Body of pancreas (tissue), 4 donors: ENCODE measurements at regions not wholly inside any gene's neighbourhood (a gene's known extent, or its start where the extent isn't known, plus 50 kb on each side); places are given as distances from the start of the nearest gene placed in this dataset.

Experiments used
- ATAC-seq: fragments of 150-250 bp; one replicate; pipeline ENCODE4 v1.9.1; 2016
- DNase-seq, 4 donors: peaks; one replicate each; pipeline ENCODE4 v3.0.0-alpha.2; 2019
- H3K27ac ChIP-seq, 4 donors: fragments of 200-600 bp; sonication (generic); 1 replicate in 3 of 4; 2 replicates in 1 of 4; pipeline versions ENCODE4 v1.5.1 to v1.6.1; 2016 to 2019; ENCODE audit warnings: mild to moderate bottlenecking in 1 of 4, mixed read lengths in 1 of 4, moderate library complexity in 1 of 4
- H3K27me3 ChIP-seq, 2 donors: fragments of 200-600 bp; sonication (generic); one replicate each; pipeline ENCODE4 v1.6.0; 2016; ENCODE audit warnings: mild to moderate bottlenecking in 1 of 2
- H3K36me3 ChIP-seq, 2 donors: fragments of 200-600 bp; sonication (generic); replicated peaks in 1 of 2; 2 replicates each; pipeline ENCODE4 v1.5.1; 2016; ENCODE audit warnings: low read depth in 2 of 2; ENCODE audit not compliant: insufficient read depth in 1 of 2
- H3K4me1 ChIP-seq: fragments of 200-600 bp; sonication (generic); one replicate; pipeline ENCODE4 v1.6.0; 2016
- H3K4me3 ChIP-seq, 2 donors: fragments of 200-600 bp; sonication (generic); 1 replicate in 1 of 2; 2 replicates in 1 of 2; pipeline ENCODE4 v1.5.1; 2016 to 2019
- H3K9me3 ChIP-seq, 3 donors: fragments of 200-600 bp; sonication (generic); 1 replicate in 2 of 3; 2 replicates in 1 of 3; pipeline ENCODE4 v1.5.1; 2016
- CTCF ChIP-seq, 7 experiments: fragments of 450-650 bp in 4 of 7; fragments of 200-600 bp in 3 of 7; sonication (generic) in 3 of 7; IDR thresholded peaks; one replicate each; pipeline ENCODE4 v1.5.1; 2016 to 2019; ENCODE audit warnings: antibody characterized with exemption in 7 of 7
- POLR2A ChIP-seq, 3 donors: fragments of 450-650 bp; IDR thresholded peaks; one replicate each; pipeline ENCODE4 v1.6.1; 2016; ENCODE audit warnings: antibody characterized with exemption in 3 of 3, mild to moderate bottlenecking in 2 of 3
- WGBS, 2 donors: methylation state at CpG; one replicate each; pipeline ENCODE4 v1.1.5; 2017; 5-methylcytosine and 5-hydroxymethylcytosine counted together
- intact Hi-C: fragments of 100-400 bp; cut with DNase I; formaldehyde crosslinking; loops from one replicate; pipeline ENCODE4 v1.15.1; 2023

DNA sequence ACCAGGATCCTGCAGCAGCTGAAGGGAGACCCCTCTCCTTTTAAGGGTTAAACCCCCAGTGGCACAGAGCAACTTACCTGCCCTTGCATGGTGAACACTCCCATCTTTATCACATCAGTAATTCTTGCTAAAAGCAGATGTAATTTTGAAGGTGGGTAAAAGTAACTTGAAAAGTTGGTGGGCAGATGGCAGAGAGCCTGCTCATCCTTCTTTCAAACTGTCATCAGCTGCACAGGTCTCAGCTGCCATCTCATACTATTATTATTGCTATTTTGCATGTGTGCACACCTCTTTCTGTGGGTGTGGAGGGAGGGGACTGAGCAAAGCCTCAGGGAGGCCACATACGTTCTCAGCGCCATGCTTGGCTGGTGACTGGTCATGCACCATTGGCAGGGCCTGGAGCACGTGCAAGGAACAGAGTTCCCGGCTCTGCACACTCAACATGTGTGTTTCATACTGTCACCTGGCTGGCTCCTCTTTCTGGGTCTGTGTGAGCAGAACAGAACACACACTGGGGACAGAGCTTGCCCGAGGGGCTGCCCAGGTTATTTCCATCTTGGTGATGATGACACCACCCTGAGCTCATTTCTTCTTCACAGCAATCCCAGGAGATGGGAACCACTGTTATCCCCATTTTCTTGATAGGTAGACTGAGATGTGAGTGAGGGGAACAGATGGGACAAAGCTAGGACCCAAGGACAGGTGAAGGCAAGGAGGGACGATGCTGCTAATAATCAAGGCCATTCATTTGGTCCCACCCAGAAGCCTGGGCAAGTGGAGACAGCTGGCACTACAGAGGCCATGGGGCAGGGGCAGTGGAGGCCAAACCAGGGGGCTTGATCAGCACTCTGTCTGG, 95.8 kb upstream of the KLF13 start:
- Histone ChIP-seq H3K4me3 (no peak overlapping the region), H3K9me3 (no peaks in the 10 kb centered on the region), H3K27me3 (no peaks in the 10 kb centered on the region), H3K27ac (no peak overlapping the region), H3K4me1 (peaks cover 11% of the 10 kb centered on the region), H3K36me3 (no peaks in the 10 kb centered on the region)
- DNase-seq, result no peak
- ATAC-seq, result no peak
- WGBS, 2 donors, result 87 to 88% methylated on average over 5 of the region's 6 CpGs
- intact Hi-C loops, result no loop called here
- TF ChIP-seq CTCF (IDR thresholded peaks at IDR 0.05) (no peak), POLR2A (IDR thresholded peaks at IDR 0.05) (no peak)

DNA sequence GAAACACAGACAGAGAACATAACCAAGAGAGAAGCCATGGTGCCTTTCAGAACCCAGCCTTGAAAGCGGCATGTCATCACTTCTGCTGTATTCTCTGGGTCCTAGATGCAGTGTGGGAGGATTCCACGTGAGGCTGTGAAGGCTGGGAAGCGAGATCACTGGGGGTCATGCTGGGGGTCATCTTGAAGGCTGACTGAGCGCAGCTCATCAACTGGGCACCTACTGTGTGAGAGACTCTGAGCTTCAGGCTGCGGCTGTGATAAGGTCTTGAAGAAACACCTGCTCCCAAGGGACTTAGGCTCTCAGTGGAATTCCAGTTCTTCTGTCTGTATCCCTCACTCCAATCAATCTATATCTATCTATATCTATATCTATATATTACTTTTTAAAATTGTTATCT, 91.8 kb upstream of the KLF13 start:
- no peaks in the 10 kb centered on the region for H3K36me3 ChIP-seq
- ATAC-seq (no peak), DNase-seq (no peak)
- TF ChIP-seq POLR2A (IDR thresholded peaks at IDR 0.05) (no peak), CTCF (IDR thresholded peaks at IDR 0.05) (no peak)
- intact Hi-C loops, result no loop called here
- peaks cover 19% of the 10 kb centered on the region for H3K4me1 ChIP-seq
- no peaks in the 10 kb centered on the region for H3K27me3 ChIP-seq
- 76 to 78% methylated on average over 5 of the region's 5 CpGs for WGBS, 2 donors
- H3K4me3 ChIP-seq, result no peak overlapping the region
- no peaks in the 10 kb centered on the region for H3K9me3 ChIP-seq
- no peak overlapping the region for H3K27ac ChIP-seq

- Histone ChIP-seq H3K27me3 (no peaks in the 10 kb centered on the region), H3K4me1 (peaks cover 19% of the 10 kb centered on the region), H3K9me3 (no peaks in the 10 kb centered on the region), H3K4me3 (no peak overlapping the region), H3K27ac (peak overlapping the region in 3 of 4 donors; percentile 50 to 86 (median 70)), H3K36me3 (no peaks in the 10 kb centered on the region)
- intact Hi-C loops, result no loop called here
- peak; percentile 28 to 63 (median 52) for DNase-seq
- peak; percentile 51 for ATAC-seq
- 55 to 67% methylated on average over 20 of the region's 20 CpGs for WGBS, 2 donors
- TF ChIP-seq CTCF (IDR thresholded peaks at IDR 0.05), result no peak
- no peak for TF ChIP-seq POLR2A (IDR thresholded peaks at IDR 0.05)
Measured at GRCh38 chr15:31235311-31236183, 91.1 kb upstream of the KLF13 start.

DNA sequence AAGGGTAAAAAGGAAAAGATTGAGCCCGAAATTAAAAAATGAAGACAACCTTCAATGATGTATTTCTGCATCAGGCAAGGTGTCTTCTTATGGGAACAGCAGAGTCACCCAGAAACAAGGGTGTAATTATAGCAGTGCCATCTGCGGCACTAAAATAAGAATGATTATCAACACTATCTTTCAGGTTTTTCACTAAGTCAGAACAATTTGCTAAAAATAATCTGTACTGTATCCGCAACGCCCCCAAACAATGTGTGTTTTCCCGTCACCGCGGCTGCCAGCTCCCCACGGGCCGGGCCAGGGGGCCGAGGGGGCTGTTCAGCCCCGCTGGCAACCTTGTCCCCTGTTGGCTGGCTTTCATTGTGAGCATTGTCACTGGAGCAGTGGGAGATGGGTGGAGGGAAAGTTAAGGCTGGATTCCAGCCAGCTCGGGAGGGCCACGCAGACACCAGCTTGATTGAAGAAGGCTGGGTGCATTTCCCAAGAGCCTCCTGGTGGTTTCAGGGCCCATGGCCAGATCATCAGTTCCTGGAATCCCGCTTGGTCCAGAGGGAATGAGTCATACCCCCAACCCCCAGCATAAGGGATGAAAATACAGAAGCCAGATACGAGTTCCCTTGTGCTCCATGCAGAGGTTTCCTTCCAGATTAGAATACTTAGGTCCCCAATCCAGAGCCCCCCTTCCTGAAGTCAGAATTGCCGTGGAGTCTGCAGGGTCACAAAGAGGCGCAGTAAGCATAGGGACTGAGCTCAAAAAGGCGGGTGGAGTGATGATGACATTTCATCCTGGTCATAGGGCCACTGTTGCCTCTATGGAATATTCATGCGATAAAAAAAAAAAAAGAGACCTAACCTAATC, 90.2 kb upstream of the KLF13 start:
- intact Hi-C loops, result no loop called here
- Histone ChIP-seq H3K27ac (peak overlapping the region; percentile 26 to 86 (median 60)), H3K36me3 (no peaks in the 10 kb centered on the region), H3K4me3 (no peak overlapping the region), H3K9me3 (no peaks in the 10 kb centered on the region), H3K4me1 (peaks cover 19% of the 10 kb centered on the region), H3K27me3 (no peaks in the 10 kb centered on the region)
- peak; percentile 94 for ATAC-seq
- DNase-seq, result peak; percentile 59 to 84 (median 74)
- 44 to 49% methylated on average over 17 to 19 of the region's 19 CpGs for WGBS, 2 donors
- TF ChIP-seq CTCF (IDR thresholded peaks at IDR 0.05) (peak in 2 of 7 experiments; percentile 8 to 19), POLR2A (IDR thresholded peaks at IDR 0.05) (no peak)
